ENCODE measurements at regions not wholly inside any gene's neighbourhood (a gene's known extent, or its start where the extent isn't known, plus 50 kb on each side); places are given as distances from the start of the nearest gene placed in this dataset.

DNA sequence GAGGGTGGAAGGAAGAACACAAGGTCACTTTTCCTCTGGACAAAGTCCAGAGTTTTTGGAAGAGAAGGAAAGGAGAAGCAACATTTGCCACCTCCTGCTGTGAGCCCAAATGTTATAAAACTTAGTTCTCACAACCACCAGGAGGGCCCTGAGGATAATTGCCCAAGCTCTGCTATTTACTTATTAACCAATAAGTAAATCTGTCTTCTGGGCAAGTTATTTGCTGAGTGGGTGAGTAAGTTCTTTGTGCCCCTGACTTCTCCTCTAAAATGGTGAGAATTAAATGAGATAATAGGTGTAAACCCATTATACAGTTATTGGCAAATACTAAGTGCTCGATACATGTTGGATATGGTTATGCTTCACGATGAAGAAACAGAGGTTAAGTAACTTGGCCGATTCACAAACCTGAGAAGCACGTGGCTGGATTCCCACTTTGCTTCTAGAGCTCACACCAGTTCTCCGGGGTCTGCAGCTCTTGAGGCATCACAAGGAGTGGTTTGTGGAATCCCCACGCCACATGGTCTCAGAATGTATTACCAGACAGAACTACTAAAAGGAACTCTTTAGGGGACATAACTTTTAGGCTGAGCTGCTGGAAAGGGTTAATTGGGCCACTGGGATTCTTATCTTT, 164.1 kb downstream of the MYCN start:
- no peak overlapping the region for H3K27ac Mint-ChIP-seq (ENCODE audit: unreplicated experiment)
- TF ChIP-seq, protein P1, sequence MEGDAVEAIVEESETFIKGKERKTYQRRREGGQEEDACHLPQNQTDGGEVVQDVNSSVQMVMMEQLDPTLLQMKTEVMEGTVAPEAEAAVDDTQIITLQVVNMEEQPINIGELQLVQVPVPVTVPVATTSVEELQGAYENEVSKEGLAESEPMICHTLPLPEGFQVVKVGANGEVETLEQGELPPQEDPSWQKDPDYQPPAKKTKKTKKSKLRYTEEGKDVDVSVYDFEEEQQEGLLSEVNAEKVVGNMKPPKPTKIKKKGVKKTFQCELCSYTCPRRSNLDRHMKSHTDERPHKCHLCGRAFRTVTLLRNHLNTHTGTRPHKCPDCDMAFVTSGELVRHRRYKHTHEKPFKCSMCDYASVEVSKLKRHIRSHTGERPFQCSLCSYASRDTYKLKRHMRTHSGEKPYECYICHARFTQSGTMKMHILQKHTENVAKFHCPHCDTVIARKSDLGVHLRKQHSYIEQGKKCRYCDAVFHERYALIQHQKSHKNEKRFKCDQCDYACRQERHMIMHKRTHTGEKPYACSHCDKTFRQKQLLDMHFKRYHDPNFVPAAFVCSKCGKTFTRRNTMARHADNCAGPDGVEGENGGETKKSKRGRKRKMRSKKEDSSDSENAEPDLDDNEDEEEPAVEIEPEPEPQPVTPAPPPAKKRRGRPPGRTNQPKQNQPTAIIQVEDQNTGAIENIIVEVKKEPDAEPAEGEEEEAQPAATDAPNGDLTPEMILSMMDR (conservative IDR thresholded peaks at IDR 0.05) = no peak

DNA sequence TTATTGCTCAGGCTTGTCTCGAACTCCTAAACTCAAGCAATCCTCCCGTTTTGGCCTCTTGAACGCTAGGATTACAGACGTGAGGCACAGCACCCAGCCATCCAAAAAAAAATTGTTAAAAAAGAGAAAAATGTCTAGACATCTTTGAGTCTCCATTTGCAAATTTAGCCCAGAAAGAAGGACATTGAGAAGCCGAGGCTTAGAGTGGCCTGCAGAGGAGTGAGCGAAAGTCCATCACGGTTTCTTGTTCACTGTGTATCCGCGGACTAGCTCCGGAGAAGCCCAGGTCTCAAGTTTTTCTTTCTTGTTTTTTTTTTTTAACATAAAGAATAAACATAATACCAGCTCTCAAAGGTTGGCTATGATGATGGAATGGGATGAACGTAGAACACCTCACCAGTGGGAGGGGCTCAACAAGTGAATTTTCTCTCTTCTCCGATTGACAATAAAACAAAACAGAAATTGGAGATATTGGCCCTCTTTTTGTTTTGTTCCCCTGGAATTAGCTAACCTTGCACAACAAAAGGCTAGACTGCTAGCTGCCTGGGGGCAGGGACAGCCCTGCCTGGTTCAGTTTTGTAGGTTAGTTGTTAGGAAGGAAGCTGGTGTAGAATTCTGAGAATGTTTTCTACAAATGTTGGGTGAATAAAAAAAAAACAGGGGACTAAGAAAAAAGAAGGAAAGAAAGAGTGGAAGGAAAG, 163.4 kb downstream of the MYCN start:
- Mint-ChIP-seq H3K4me1 (peaks cover 54% of the 10 kb centered on the region), H3K9me3 (no peaks in the 10 kb centered on the region), H3K36me3 (ENCODE audit: low read depth) (no peaks in the 10 kb centered on the region), H3K4me3 (no peak overlapping the region), H3K27me3 (ENCODE audit: low read depth) (no peaks in the 10 kb centered on the region), H3K27ac (ENCODE audit: unreplicated experiment) (no peak overlapping the region)
- TF ChIP-seq, protein P1 (conservative IDR thresholded peaks at IDR 0.05) = no peak
- no peak for DNase-seq (ENCODE audit: low read depth, low spot score)

More for the DNA sequence above, 164.1 kb downstream of the MYCN start:
- H3K9me3 Mint-ChIP-seq = no peaks in the 10 kb centered on the region
- no peak for DNase-seq (ENCODE audit: low read depth, low spot score)
- H3K4me1 Mint-ChIP-seq = peaks cover 54% of the 10 kb centered on the region
- H3K4me3 Mint-ChIP-seq = no peak overlapping the region
- H3K27me3 Mint-ChIP-seq (ENCODE audit: low read depth) = no peaks in the 10 kb centered on the region
- no peaks in the 10 kb centered on the region for H3K36me3 Mint-ChIP-seq (ENCODE audit: low read depth)

DNA sequence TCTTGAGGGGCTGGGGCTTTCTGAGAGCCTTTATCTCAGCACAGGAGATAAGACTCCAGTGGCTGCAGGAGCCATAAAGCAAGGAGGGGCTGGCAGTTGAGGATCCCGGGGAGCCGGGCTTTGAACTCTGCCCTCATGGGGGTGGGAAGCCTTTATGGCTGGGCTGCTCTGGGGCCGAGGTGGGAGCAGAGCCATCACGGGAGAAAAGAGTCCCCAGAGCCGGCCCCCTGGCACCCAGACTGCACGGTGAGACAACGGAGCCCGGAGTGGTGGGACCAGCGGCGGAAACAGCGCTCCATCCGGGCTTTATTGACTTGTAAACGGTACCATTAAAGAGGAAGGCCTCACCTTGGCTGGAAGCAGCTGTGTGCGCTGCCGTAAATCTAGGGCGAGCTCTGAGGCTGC, 162.6 kb downstream of the MYCN start:
- no peak for DNase-seq (ENCODE audit: low read depth, low spot score)
- Mint-ChIP-seq H3K9me3 (no peaks in the 10 kb centered on the region), H3K27me3 (ENCODE audit: low read depth) (no peaks in the 10 kb centered on the region), H3K36me3 (ENCODE audit: low read depth) (no peaks in the 10 kb centered on the region), H3K4me3 (peak overlapping the region; percentile 41), H3K27ac (ENCODE audit: unreplicated experiment) (peak overlapping the region; percentile 35), H3K4me1 (peaks cover 54% of the 10 kb centered on the region)
- TF ChIP-seq, protein P1 (conservative IDR thresholded peaks at IDR 0.05) = no peak

DNA sequence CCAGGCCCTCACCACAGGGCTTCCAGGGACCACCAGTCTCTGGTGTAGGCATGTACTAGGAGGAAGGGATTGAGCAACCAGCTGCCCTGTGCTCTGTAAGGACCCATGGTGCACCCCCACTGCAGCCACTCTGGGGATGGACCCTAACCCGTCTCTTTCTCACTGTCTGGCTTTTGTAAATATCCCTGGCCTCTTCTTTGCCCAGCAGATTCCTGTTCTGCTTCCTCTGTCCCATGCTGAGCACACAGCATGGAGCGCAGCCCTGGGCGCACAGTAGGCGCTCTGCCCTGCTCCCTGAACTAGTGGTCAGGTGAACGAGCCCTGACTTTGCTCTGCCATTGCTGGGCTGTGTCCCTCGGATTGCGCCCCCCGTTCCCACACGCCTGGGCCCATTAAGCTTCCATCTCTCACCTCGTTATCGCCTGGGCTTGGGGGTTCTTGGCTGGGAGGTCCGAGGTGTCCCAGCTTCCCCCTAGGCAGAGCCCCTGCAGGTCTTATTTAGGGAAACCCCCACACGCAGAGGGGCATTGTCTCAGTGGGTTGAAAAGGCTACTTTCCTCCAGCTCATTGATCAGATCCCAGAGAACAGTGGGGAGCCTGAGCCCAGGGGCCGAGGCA, 162.1 kb downstream of the MYCN start:
- H3K36me3 Mint-ChIP-seq (ENCODE audit: low read depth) = no peaks in the 10 kb centered on the region
- TF ChIP-seq, protein P1 (conservative IDR thresholded peaks at IDR 0.05) = no peak
- H3K4me3 Mint-ChIP-seq = no peak overlapping the region
- H3K4me1 Mint-ChIP-seq = peaks cover 54% of the 10 kb centered on the region
- DNase-seq (ENCODE audit: low read depth, low spot score) = no peak
- no peaks in the 10 kb centered on the region for H3K27me3 Mint-ChIP-seq (ENCODE audit: low read depth)
- peak overlapping the region; percentile 35 for H3K27ac Mint-ChIP-seq (ENCODE audit: unreplicated experiment)
- H3K9me3 Mint-ChIP-seq = no peaks in the 10 kb centered on the region

DNA sequence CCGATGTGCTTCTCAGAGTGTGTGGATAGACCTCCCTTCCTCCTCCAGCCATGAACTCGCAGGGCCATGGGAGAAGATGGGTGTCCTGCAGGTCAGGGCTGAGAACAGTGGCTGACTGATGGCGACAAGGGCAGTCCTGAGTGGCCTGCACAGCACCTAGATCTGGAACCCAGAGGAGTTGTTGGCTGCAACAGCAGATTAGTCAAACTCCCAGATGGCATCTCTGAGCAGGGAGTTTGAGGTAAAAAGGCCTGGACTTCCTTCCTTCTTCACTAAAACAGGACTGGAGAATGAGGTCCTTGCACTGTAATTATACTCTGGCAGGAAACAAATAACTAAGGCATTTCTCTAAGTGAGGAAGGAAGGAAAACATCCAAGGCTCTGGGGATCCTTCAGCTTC, 160.8 kb downstream of the MYCN start:
- peaks cover 51% of the 10 kb centered on the region for H3K4me1 Mint-ChIP-seq
- H3K9me3 Mint-ChIP-seq = no peaks in the 10 kb centered on the region
- H3K4me3 Mint-ChIP-seq = no peak overlapping the region
- no peaks in the 10 kb centered on the region for H3K27me3 Mint-ChIP-seq (ENCODE audit: low read depth)
- peak overlapping the region; percentile 4 for H3K27ac Mint-ChIP-seq (ENCODE audit: unreplicated experiment)
- TF ChIP-seq, protein P1 (conservative IDR thresholded peaks at IDR 0.05) = no peak
- DNase-seq (ENCODE audit: low read depth, low spot score) = no peak
- H3K36me3 Mint-ChIP-seq (ENCODE audit: low read depth) = no peaks in the 10 kb centered on the region

Measured in neural crest cell (in vitro differentiated cells).